NCI-H146 treated with DMSO at 0.1 percent for 48 hours (cell line): ENCODE measurements at regions not wholly inside any gene's neighbourhood (a gene's known extent, or its start where the extent isn't known, plus 50 kb on each side); places are given as distances from the start of the nearest gene placed in this dataset.

Source experiments
- DNase-seq: peaks from one replicate; lab custom pipeline; 2025; ENCODE audit not compliant: unreplicated experiment; lab: John Stamatoyannopoulos, UW

- DNase-seq = peak; percentile 57
These were observed 970.6 kb downstream of the DCDC2C start for GRCh38 chr2:4674007-4674406.

GRCh38 chr2:4675295-4675694, 971.9 kb downstream of the DCDC2C start:
- no peak for DNase-seq

- no peak for DNase-seq
These were observed 975.6 kb downstream of the DCDC2C start for GRCh38 chr2:4678927-4679326.

- DNase-seq = no peak
These were observed 976.0 kb downstream of the DCDC2C start for GRCh38 chr2:4679391-4679790.

DNA sequence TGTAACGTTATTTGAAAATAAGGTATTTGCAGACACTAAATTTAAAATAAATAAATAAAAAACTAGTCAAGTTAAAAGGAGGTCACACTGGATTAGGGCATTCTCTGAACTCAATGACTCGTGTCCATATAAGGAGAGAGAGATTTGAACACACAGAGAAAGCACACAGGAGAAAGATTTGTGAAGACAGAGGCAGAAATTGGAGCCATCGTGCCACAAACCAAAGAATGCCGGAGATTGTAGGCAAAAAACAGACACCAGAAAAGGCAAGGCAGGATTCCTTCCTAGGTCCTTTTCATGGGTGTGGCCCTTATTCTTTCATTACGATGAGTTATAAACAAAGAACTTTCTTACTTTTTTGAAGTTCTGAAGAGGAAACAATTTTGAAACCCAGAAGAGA, 981.5 kb downstream of the DCDC2C start:
- no peak for DNase-seq

DNA sequence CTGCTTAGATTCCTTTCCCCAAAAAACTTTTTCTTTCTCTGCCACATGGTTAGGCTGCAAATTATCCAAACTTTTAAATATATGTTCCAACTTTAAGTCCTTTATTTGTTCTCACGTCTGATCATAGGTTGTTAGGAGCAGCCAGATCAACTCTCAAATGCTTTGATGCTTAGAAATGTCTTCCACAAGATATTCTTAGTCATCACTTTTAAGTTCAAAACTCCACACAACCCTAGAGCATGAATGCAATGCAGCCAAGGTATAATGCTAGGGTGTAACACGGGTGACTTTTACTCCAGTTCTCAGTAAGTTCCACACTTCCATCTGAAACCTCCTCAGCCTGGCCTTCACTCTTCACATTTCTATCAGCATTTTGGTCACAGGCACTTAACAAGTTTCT, 987.5 kb downstream of the DCDC2C start:
- no peak for DNase-seq

GRCh38 chr2:4693266-4693665, 989.9 kb downstream of the DCDC2C start:
- no peak for DNase-seq

DNA sequence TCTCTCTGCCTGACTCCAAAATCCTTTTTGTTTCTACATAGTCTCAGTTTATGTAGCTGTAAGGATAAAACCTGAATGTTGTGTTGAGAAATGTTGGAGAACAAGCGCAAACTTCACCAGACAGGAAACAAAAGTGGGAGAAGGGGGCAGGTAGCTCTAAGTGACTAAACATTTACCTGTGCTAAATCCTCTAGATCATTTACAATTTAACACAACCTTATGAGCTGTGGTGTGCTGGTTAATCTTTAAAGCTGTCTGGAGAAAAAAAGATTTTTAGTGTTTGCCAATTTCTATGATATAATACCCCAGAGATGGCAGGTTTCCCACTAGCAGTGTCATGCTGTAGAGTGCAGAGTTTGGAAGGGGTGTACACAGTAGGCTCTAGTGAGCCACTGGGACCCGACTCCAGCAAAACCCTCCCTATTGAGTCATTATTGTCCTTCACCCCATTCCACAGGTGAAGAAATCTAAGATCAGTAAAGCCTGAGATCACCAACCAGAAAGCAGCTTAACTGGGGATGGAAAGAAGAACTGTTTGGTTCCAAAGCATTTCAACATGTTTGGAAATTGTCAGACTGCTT, 992.0 kb downstream of the DCDC2C start:
- DNase-seq = no peak

- no peak for DNase-seq
These were observed 977.1 kb upstream of the SOX11 start for GRCh38 chr2:4715065-4715464.

- no peak for DNase-seq
These were observed 973.4 kb upstream of the SOX11 start for GRCh38 chr2:4718777-4719176.

DNA sequence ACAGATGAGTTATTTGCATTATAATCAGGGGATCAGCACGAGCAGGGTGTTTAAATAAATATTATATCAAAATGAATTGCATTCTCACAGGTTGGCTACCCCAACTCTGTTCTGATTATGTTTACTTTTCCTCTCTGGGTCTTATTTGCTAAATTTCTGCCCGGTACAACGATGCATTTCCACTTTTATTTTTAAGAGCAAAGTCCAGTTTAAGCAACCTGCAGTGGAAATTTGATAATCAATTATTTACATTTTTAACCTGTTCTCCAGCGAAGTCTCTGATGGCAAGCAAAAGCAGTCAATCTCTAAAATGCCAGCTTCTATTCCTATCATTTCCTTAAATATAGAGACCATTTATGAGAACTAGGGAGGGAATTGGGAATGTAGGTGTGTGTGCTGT, 966.6 kb upstream of the SOX11 start:
- no peak for DNase-seq

DNA sequence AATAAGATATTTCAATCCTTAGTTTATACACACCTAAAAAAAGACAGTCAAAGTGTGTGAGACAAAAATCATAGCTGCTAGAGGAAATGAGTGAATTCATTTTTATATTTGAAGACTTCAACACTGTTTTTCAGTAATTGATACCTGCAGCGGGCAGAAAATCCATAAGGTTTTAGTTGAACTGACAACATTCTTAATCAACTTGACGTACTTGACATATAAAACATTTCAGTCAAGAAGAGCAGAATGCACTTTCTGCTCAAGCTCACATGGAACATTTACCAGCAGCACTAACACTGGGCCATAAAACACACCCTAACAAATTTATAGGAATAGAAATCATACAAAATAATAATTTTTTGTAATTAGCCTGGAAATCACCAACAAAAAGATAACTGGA, 959.6 kb upstream of the SOX11 start:
- no peak for DNase-seq

GRCh38 chr2:4745056-4745991, 946.9 kb upstream of the SOX11 start:
- DNase-seq = peak; percentile 63

DNA sequence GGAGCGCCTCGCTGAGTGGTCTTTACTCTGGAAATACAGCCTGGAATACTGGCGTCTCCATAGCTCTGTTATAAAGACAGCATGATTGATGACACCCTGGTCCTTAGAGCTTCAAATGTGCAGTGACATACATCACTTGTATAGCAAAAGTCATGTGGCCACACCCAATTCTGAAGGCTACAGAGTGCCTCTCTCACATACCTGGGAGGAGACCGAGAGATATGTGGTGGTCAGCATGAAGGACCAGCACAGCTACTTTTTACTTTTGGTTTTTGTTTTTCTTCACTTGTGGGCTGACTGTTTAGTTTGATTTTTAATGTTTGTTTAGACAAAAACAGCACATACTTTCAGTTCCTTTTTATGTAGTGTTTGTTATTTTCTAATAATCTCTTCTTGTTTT, 938.5 kb upstream of the SOX11 start:
- no peak for DNase-seq

DNA sequence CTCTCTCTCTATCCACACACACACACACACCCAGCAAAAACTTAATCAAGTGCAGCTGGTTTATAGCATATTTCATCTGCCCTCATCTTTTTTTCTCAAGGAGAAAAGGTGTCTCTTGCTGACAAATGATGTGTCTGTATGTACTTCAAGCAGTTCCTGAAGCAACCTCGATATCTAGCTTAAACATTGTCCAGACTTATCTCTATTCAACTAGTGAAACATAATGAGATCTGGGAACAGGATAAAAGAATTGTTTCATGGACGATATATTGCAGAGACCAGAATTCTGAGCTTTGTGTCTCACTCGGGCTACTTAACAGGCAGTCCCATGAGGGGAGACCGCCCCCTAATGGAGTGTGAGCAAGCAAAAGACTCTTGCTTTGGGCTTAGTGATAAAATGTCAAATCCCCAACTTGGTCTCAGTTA, 929.2 kb upstream of the SOX11 start:
- DNase-seq = peak; percentile 49

GRCh38 chr2:4765787-4766530, 926.2 kb upstream of the SOX11 start:
- no peak for DNase-seq

DNA sequence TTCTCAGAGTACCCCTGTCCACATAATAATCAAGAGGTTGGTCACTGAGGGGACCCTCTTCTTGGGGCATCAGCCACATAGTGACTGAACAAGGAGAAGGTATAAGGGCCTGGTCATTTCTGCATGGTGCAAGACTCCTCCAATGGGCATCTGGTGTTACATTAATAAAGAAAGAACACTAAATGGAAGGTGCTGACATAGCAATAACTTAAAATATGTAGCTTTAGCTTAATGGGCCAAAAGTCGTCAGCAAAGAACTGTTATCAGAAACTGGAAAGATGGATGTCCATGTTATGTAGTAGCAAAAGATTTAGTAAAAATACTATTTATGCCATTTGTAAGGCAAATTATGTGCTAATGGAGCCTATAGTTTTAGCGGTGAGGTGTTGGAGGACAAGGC, 916.5 kb upstream of the SOX11 start:
- no peak for DNase-seq

DNA sequence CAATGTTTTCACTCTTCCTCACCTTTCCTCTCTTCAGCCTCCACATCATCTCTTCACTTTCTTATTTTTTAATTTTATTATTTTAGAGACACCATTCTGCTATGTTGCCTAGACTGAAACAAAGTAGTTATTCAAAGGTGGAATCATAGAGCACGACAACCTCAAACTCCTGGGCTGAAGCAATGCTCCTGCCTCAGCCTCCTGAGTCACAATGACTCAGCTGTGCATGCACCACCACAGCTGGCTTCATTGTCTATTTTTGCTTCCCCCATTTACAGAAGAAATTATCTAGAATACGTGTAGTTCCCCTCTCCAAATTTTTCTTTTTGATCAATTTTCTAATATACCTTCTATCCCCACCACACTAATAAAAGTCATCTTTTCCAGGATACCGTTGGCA, 911.5 kb upstream of the SOX11 start:
- no peak for DNase-seq

GRCh38 chr2:4782647-4783046, 909.5 kb upstream of the SOX11 start:
- no peak for DNase-seq

DNA sequence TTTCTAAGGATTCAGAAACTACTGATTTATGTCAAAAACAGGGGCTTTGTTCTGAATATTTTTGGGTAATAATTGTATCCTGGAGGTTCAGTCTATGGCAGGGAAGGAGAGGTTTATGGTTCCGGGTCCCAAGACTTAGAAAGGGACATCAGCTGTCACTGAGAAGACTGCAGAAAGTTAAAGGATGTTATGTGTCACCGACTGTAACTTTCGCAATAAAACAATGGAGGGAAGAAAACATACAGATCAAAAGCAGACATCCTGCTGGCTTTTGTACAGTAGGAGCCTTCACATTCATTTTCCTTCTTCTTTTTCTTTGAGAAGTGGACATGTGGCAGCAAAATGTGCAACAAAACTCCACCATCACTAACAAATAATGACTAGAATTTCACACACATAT, 900.7 kb upstream of the SOX11 start:
- no peak for DNase-seq

DNA sequence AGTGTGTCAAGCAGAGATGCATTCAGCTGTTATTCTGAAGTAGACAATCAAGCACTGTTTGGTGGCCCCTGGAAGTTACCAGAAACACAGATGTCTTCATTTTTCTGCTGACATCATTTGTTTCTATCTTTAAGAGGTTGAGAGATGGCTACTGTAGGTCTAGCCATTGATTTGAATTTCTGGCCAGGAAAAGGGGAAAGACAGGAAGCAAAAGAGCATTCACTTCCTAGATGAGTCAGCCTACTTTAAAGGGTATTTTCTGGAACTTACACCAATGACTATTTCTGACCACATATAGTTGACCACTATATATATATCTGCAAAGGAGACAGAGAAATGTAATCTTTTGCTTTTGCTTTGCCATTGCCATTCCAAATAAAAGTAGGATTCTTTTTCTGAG, 900.1 kb upstream of the SOX11 start:
- DNase-seq = no peak

DNA sequence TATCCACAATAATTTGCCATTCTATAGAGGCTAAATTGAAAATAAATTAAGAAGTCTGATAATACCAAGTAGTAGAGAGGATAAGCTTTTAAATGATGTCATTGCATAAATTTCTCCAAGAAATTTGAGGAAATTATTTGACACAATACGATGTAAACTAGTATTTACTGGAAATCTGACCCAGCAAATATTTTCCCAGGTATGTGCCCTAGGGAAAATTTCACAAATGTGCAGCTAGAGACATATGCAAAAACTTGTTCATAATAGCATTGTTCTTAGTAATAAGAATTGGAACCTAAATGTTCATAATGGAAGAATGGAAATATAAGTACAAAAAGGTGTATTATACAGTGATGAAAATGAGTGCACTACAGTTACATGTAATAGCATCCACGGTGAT, 888.8 kb upstream of the SOX11 start:
- no peak for DNase-seq
